ENCODE measurements at regions not wholly inside any gene's neighbourhood (a gene's known extent, or its start where the extent isn't known, plus 50 kb on each side); places are given as distances from the start of the nearest gene placed in this dataset.
"Not testable (repeated sequence)": the region's sequence is repeated elsewhere in the genome, so short reads cannot be mapped to it uniquely, and the experiment has no call there.

DNA sequence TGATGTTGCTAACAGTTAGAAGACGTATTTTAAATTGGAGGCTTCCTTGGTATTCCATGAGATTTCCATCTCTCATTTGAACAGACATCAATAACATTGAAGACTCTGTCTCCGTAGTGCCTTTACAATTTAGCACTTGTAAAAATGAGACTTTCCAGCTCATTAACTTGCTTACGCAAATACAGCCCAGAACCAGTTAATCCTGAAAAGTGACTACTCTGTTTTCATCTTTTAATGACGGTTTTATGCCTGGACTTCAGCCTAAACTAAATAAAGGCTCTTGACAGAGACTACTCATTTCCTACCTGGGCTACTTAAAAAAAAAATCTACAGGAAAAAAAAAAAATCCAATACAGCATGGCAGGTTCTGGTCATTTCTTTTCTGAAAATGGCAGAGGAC is 148.6 kb downstream of the LRATD1 start:
- intact Hi-C loops (cut with micrococcal nuclease; ENCODE audit: unreplicated experiment): no loop called here
- CTCF ChIA-PET: interaction anchor here (0.6 kb wide), 1 partner anchor 195 kb away, joined by 4 read pairs; no protein-coding TSS in a partner anchor
- in situ Hi-C loops (cut with HindIII; ENCODE audit: low pct_unique_long_range_greater_than_20kb, low sequenced_read_pairs): no loop called here

GRCh38 chr2:14788814-14789213 is 156.3 kb downstream of the LRATD1 start:
- H3K9me3 ChIP-seq (ENCODE audit: control insufficient read depth, insufficient read depth, low read depth, low read length); H3K36me3 ChIP-seq (ENCODE audit: control insufficient read depth, insufficient read depth, low read length); H3K27ac ChIP-seq (ENCODE audit: low read length); BruUV-seq (replicated peaks); intact Hi-C loops (cut with micrococcal nuclease; ENCODE audit: unreplicated experiment); H3K4me3 ChIP-seq (ENCODE audit: low read depth in 2 of 2, low read length in 2 of 2); ATAC-seq; in situ Hi-C loops (cut with HindIII; ENCODE audit: low pct_unique_long_range_greater_than_20kb, low sequenced_read_pairs); H3K27me3 ChIP-seq (ENCODE audit: control insufficient read depth, insufficient read depth, low read length); POLR2A ChIA-PET; H3K4me1 ChIP-seq (ENCODE audit: control insufficient read depth, insufficient read depth, low read length); CTCF ChIA-PET; DNase-seq (ENCODE audit: low read depth, low spot score): not testable (repeated sequence)

More for the DNA sequence above, 148.6 kb downstream of the LRATD1 start:
- no TSS peak for BruUV-seq (replicated peaks)
- no peak for ATAC-seq
- Histone ChIP-seq H3K36me3 (ENCODE audit: control insufficient read depth, insufficient read depth, low read length) (no peaks in the 10 kb centered on the region), H3K27ac (ENCODE audit: low read length) (no peak overlapping the region), H3K4me1 (ENCODE audit: control insufficient read depth, insufficient read depth, low read length) (no peaks in the 10 kb centered on the region), H3K4me3 (ENCODE audit: low read depth in 2 of 2, low read length in 2 of 2) (no peak overlapping the region), H3K27me3 (ENCODE audit: control insufficient read depth, insufficient read depth, low read length) (no peaks in the 10 kb centered on the region), H3K9me3 (ENCODE audit: control insufficient read depth, insufficient read depth, low read depth, low read length) (no peaks in the 10 kb centered on the region)
- POLR2A ChIA-PET: no interaction called here
- no peak for TF ChIP-seq REST (IDR thresholded peaks at IDR 0.05; ENCODE audit: insufficient read depth in 1 of 2, low read depth in 2 of 2, low read length in 1 of 2)
- TF ChIP-seq TCF7L2 (IDR thresholded peaks at IDR 0.05; ENCODE audit: low read depth, low read length): no peak
- TF ChIP-seq CTCF (IDR thresholded peaks at IDR 0.05): no peak
- TF ChIP-seq POLR2AphosphoS5 (IDR thresholded peaks at IDR 0.05; ENCODE audit: low read depth, low read length): no peak
- no peak for TF ChIP-seq SIN3A (IDR thresholded peaks at IDR 0.05; ENCODE audit: borderline replicate concordance, insufficient read depth, low read depth, low read length)
- no peak for DNase-seq (ENCODE audit: low read depth, low spot score)

- H3K27me3 ChIP-seq (ENCODE audit: control insufficient read depth, insufficient read depth, low read length): no peaks in the 10 kb centered on the region
- DNase-seq (ENCODE audit: low read depth, low spot score) (no peak), ATAC-seq (no peak)
- no peak overlapping the region for H3K4me3 ChIP-seq (ENCODE audit: low read depth in 2 of 2, low read length in 2 of 2)
- no peaks in the 10 kb centered on the region for H3K36me3 ChIP-seq (ENCODE audit: control insufficient read depth, insufficient read depth, low read length)
- H3K27ac ChIP-seq (ENCODE audit: low read length): no peak overlapping the region
- CTCF ChIA-PET: no interaction called here
- intact Hi-C loops (cut with micrococcal nuclease; ENCODE audit: unreplicated experiment): no loop called here
- in situ Hi-C loops (cut with HindIII; ENCODE audit: low pct_unique_long_range_greater_than_20kb, low sequenced_read_pairs): no loop called here
- POLR2A ChIA-PET: no interaction called here
- TF ChIP-seq POLR2AphosphoS5 (IDR thresholded peaks at IDR 0.05; ENCODE audit: low read depth, low read length): no peak
- TF ChIP-seq CTCF (IDR thresholded peaks at IDR 0.05): no peak
- no peaks in the 10 kb centered on the region for H3K4me1 ChIP-seq (ENCODE audit: control insufficient read depth, insufficient read depth, low read length)
- no peaks in the 10 kb centered on the region for H3K9me3 ChIP-seq (ENCODE audit: control insufficient read depth, insufficient read depth, low read depth, low read length)
- no TSS peak for BruUV-seq (replicated peaks)
Measured at GRCh38 chr2:14790041-14790640, 157.6 kb downstream of the LRATD1 start.

All from Panc1 (cell line).